GM12873 (cell line): ENCODE measurements at regions not wholly inside any gene's neighbourhood (a gene's known extent, or its start where the extent isn't known, plus 50 kb on each side); places are given as distances from the start of the nearest gene placed in this dataset.

Experiments used
- TF ChIP-seq, protein P1 (sequence below): IDR thresholded peaks from 2 replicates; pipeline ENCODE4 v1.5.1; 2012; ENCODE audit warnings: low read depth, mild to moderate bottlenecking, moderate library complexity, low read length, control low read depth; ENCODE audit not compliant: insufficient read depth; ENCODE audit errors: missing control alignments

DNA sequence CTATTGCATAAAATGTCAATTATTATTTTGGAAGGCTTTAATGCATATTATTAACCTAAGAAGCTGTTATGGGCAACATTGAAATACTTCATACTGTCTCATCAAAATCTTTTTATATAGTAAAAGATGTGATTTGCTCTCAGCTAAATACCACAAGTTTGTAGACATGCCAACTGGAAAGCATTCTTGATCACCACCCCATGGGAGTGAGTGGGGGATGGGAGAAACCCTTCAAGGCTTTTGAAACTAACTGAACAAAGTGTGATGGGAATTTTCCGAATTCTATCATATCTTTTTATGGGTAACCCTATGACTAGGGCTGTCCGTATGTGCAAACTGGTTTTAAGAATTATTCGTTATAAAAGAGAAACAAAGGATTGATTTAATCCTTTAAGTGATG is 377.3 kb upstream of the JAG1 start:
- TF ChIP-seq, protein P1, sequence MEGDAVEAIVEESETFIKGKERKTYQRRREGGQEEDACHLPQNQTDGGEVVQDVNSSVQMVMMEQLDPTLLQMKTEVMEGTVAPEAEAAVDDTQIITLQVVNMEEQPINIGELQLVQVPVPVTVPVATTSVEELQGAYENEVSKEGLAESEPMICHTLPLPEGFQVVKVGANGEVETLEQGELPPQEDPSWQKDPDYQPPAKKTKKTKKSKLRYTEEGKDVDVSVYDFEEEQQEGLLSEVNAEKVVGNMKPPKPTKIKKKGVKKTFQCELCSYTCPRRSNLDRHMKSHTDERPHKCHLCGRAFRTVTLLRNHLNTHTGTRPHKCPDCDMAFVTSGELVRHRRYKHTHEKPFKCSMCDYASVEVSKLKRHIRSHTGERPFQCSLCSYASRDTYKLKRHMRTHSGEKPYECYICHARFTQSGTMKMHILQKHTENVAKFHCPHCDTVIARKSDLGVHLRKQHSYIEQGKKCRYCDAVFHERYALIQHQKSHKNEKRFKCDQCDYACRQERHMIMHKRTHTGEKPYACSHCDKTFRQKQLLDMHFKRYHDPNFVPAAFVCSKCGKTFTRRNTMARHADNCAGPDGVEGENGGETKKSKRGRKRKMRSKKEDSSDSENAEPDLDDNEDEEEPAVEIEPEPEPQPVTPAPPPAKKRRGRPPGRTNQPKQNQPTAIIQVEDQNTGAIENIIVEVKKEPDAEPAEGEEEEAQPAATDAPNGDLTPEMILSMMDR, result no peak

DNA sequence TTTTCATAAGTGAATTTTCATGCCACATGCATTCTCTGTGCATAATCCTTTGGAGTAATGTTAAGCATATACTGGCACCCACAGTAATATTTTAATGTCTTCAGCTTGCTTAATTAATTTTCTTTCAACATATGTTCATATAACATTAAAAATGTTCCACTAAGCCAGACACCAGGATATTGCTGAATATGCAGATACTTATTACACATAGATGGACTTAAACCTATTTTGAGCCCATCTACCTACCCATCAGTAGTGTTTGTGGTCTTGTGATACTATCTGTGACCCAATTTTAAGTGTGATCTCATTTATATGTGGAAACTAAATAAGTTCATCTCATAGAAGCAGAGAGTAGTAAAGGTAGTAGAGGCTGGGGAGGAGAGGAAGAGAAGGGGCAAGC is 379.5 kb upstream of the JAG1 start:
- TF ChIP-seq, protein P1, result no peak

DNA sequence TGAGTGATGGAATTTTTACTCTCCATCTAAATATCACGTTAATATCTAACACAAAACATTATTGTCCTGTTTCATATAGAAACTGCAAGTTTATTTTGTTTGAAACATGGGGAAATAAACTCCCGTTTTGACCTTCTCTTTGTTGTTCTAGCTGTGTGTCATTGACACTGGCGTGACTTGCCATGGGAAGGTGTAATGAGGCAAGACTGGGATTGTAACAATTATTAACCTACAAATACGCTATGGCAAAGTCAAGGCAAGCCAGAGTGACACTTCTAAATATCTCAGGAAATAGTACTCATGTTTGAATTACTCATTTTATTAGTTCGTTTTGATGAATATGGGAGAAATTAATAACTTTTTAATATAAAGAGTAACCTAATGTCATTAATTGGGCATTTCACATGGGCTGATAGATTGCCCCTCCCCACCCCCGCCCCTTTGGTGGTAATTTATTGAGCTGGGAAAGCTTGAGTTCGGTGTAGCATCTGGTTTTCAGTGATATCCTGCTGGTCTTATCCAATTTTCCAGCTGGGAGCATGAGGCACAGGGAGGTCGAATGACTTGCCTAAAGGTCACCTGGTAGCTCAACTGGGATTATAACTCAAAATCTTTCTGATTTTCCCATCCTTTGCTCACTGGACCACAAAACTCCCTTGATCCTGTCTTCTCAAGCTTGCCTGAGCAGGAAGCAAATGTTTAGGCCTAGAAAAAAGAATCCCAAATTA is 380.6 kb upstream of the JAG1 start:
- TF ChIP-seq, protein P1, result no peak

DNA sequence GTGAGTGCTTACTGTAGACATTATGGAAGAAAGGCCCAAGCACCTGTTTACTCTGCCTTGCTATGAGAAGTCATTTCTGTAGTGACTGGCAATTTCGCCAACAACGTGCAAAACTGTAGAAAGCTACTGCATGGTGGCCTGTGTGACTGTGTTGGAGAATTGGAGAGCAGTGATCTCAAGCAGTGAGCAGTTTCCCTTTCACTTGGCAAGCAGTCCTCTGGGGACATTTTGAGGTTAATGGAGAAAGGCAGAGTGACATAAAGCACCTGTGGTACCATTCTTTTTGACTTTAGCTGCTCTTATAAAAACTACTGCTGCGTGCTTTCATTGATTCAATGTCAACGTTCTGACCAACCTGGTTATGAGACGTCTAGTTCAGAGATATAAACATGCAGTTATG is 382.6 kb upstream of the JAG1 start:
- TF ChIP-seq, protein P1, result no peak

DNA sequence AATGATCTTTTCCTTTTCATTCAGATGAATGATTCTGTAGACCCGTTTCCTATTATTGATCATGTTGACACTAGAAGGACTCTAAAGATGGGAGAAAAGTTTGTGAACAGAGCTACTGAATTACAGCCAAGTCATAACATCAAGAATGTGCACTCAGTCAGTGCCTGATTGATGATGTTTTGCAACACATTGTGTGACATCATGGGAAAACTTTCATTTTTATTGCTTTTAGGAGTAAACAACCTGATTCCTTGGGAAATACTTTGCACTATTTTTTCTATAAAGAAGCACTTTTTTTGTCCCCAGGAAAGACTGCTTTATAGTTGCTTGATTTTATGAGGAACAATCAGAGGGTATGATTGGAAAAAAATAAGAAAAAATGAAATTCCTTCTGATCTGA is 383.8 kb upstream of the JAG1 start:
- TF ChIP-seq, protein P1, result no peak

DNA sequence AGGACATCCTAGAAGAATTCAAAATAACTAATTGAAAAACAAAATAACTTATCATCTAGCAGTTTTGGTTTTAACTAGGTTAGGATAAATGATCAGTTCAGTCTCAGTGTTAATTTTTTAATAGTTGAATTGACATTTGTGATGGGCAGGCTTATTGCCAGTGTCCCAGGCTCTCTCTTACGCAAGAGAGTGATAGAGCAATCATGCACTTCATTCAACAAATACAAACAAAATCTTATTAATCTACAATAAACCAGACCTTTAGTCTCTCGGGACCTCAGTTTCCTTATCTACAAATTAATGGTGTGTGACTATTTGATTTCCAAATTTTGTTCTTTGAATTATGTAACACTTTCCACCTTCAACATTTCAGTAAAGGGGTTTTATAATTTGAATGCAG is 385.9 kb upstream of the JAG1 start:
- TF ChIP-seq, protein P1, result no peak

DNA sequence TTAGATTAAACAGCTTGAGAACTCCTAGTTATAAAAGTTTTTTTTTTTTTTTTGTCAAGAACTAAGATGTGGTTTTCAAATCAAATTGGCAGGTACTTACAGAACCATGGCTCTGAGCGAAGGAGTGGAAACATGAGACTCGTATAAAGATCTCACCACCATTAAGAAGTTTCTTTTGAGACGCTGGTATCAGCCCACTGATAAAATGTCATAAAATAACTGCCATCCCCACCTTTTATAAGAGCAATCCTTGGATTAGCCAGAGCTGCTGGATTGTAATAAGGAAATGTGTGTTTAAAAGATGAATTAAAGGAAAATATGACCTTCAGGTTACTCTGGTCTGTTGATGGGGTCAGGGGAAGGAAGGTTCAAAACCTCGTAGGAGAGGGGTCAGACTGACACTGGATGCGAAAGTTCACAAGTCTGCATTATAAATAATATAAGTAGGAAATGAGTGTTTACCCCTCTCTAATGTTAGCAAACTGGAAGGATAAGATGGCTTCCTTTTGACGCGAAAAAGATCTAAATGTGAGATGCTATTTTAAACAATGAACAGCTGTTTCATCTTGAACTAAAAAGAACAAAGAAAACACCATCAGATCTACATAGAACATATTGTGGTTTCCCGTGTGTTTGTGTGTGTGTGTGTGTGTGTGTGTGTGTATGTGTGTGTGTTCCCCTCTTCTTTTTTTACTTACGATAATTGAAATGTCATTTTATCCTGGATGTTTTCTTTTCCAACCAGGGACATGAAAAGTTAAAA is 386.8 kb upstream of the JAG1 start:
- TF ChIP-seq, protein P1, result no peak
